ENCODE measurements at regions not wholly inside any gene's neighbourhood (a gene's known extent, or its start where the extent isn't known, plus 50 kb on each side); places are given as distances from the start of the nearest gene placed in this dataset.

GRCh38 chr5:124252191-124252638 is 494.2 kb downstream of the ZNF608 start:
- ATAC-seq (ENCODE audit: low read depth in 2 of 2) (no peak), DNase-seq (no peak)
- peaks cover 8 to 51% (median 32%) of the 10 kb centered on the region in 7 donors for H3K9me3 Mint-ChIP-seq
- no peaks in the 10 kb centered on the region for H3K27me3 Mint-ChIP-seq
- H3K4me3 Mint-ChIP-seq: no peak overlapping the region
- H3K27ac Mint-ChIP-seq: peak overlapping the region in 1 of 6 donors; percentile 5
- H3K36me3 Mint-ChIP-seq: peaks cover 14 to 26% of the 10 kb centered on the region in 2 donors
- H3K4me1 Mint-ChIP-seq: peaks cover 0 to 6% (median 0%) of the 10 kb centered on the region in 3 donors

GRCh38 chr5:124245276-124245675 is 501.2 kb downstream of the ZNF608 start:
- Mint-ChIP-seq H3K27me3 (no peaks in the 10 kb centered on the region), H3K9me3 (peaks cover 16 to 61% (median 50%) of the 10 kb centered on the region in 7 donors), H3K27ac (no peak overlapping the region), H3K4me3 (no peak overlapping the region), H3K4me1 (no peaks in the 10 kb centered on the region), H3K36me3 (peaks cover 12 to 40% of the 10 kb centered on the region in 2 donors)
- DNase-seq (no peak), ATAC-seq (ENCODE audit: low read depth in 2 of 2) (no peak)

- Mint-ChIP-seq H3K9me3 (peaks cover 12 to 34% (median 24%) of the 10 kb centered on the region in 7 donors), H3K4me3 (no peak overlapping the region), H3K27ac (no peak overlapping the region), H3K4me1 (no peaks in the 10 kb centered on the region), H3K27me3 (no peaks in the 10 kb centered on the region), H3K36me3 (peaks cover 17 to 22% of the 10 kb centered on the region in 2 donors)
- no peak for DNase-seq
- ATAC-seq (ENCODE audit: low read depth in 2 of 2): no peak
These were observed 505.7 kb downstream of the ZNF608 start for GRCh38 chr5:124240732-124241131.

DNA sequence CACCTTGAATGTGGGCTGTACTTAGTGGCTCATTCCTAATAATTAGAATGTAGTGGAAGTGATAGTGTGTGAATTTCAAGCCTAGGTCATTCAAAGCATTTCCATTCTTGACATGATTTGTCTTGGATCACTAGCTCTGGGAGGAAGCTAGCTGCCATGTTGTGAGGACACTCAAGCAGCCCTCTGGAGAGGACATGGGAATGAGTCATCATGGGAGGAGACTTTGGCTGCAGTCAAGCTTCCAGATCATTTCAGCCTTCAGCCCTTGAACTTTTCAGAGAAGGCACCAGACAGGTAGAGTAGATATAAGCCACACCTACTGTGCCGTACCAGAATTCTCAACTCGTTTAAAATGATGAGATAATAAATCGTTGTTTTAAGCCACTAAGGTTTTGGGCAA is 506.9 kb downstream of the ZNF608 start:
- H3K27me3 Mint-ChIP-seq: no peaks in the 10 kb centered on the region
- no peak overlapping the region for H3K4me3 Mint-ChIP-seq
- peaks cover 4 to 22% (median 13%) of the 10 kb centered on the region in 7 donors for H3K9me3 Mint-ChIP-seq
- H3K4me1 Mint-ChIP-seq: peaks cover 0 to under 1% (median 0%) of the 10 kb centered on the region in 3 donors
- H3K36me3 Mint-ChIP-seq: peaks cover 10 to 11% of the 10 kb centered on the region in 2 donors
- no peak for DNase-seq
- no peak for ATAC-seq (ENCODE audit: low read depth in 2 of 2)
- no peak overlapping the region for H3K27ac Mint-ChIP-seq

DNA sequence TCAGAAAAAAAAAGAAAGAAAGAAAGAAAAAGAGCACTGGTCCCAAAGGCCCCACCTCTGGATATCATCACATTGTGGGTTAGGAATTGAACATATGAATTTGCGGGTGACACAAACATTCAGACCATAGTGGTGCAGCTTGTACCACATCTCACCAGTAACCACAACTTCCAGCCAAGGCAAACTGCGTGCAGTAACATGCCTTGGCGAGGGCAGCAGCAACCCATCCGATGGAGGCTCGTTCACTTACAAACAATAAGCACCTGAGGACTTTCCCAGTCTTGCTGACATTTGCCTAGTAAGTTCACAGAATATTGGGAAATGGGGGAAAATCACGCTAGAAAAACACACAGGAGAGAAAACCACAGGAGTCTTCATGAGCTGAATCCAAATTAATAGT is 508.1 kb downstream of the ZNF608 start:
- ATAC-seq (ENCODE audit: low read depth in 2 of 2) (no peak), DNase-seq (no peak)
- Mint-ChIP-seq H3K9me3 (peaks cover 2 to 10% (median 6%) of the 10 kb centered on the region in 7 donors), H3K36me3 (peaks cover 4 to 8% of the 10 kb centered on the region in 2 donors), H3K27ac (peak overlapping the region in 1 of 6 donors; percentile 47), H3K4me1 (peaks cover 0 to 5% (median 2%) of the 10 kb centered on the region in 3 donors), H3K27me3 (no peaks in the 10 kb centered on the region), H3K4me3 (no peak overlapping the region)

DNA sequence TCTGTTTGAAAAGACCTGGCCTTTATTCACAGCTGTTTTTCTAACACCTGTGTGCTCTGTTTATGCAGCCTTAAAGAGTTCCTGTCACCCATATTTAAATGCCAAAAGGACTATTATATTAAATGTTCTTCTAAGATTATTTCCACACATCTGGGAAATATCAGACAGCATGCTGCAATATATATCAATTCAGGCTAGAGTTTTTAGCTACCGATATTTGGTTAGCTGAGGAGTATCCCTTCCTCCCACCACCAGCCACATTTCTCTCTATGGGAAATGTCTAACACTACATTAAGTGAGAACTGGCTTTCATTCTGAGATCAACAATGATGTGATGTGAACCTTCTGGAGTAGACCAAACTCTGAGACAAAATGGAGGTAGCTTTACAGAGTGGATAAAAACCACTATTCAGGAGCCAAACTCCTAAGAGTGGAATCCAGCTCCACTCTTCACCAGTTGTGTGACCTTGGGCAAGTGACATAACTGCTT is 509.2 kb downstream of the ZNF608 start:
- Mint-ChIP-seq H3K36me3 (peaks cover 4 to 8% of the 10 kb centered on the region in 2 donors), H3K9me3 (peaks cover 0 to 6% (median 3%) of the 10 kb centered on the region in 7 donors), H3K27ac (no peak overlapping the region), H3K4me1 (peaks cover 3 to 16% (median 6%) of the 10 kb centered on the region in 3 donors), H3K4me3 (no peak overlapping the region), H3K27me3 (no peaks in the 10 kb centered on the region)
- DNase-seq: no peak
- ATAC-seq (ENCODE audit: low read depth in 2 of 2): no peak

DNA sequence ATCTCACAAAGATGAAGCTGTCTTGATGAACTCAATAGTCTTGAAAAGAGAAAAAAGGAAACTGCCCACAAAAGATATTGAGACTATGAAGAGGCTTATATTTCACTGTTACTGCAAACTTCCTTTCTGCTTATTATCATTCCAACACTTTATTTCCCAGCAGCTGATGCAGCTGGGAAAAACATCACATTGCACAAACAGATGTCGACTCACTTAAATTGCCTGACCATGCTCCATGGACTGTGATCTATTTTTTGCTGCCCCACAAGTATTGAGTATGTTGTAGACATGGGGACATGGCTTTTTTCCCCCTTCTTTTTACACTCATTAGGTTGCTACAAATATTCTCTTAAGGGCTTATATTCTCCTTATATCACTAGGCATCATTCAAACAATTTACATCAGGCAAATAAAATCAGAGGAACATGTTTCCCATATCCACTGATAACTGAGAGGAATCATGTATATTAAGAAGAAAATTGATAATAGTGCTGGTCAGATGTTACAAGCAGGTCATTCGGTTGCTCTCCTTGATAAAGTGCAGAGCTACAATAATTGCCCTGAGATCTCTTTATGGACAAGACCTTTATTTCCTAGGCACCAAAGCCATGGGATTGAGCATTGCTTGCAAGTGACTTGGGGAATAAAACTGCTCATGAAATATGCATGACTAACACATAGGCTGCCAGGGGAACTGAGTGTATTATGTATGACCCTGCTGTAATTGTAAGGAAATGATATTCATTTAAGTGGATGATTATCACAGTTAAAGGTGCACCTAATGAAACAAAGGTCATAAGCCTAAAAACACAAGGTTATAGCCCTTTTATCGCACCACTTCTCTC is 509.9 kb downstream of the ZNF608 start:
- Mint-ChIP-seq H3K9me3 (peaks cover 0 to 6% (median 3%) of the 10 kb centered on the region in 7 donors), H3K4me3 (no peak overlapping the region), H3K4me1 (peaks cover 6 to 22% (median 9%) of the 10 kb centered on the region in 3 donors), H3K27me3 (no peaks in the 10 kb centered on the region), H3K27ac (no peak overlapping the region), H3K36me3 (peaks cover under 1 to 4% of the 10 kb centered on the region in 2 donors)
- DNase-seq (no peak), ATAC-seq (ENCODE audit: low read depth in 2 of 2) (no peak)

DNA sequence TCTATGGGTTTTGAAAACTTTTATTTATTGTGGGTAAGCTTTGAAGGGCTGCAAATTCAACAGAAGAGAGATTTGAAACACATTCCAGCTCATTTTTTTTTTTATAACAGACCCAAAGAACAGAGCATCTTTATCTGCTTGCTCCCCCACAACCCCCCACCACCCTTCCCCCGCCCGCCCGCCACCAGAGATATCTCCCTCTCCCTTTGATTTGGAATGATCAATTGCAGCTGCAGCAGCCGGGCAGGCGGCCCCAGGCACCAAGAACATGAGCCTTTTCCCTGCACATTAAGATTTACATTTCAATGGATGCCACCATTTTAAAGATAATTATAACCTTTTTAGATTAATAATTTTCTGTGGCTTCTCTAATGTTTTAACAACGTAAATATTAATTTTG is 510.9 kb downstream of the ZNF608 start:
- Mint-ChIP-seq H3K4me1 (peaks cover 15 to 32% (median 19%) of the 10 kb centered on the region in 3 donors), H3K27me3 (no peaks in the 10 kb centered on the region), H3K9me3 (peaks cover 0 to 6% (median 3%) of the 10 kb centered on the region in 7 donors)

GRCh38 chr5:124234770-124235562 is 511.5 kb downstream of the ZNF608 start:
- H3K4me3 Mint-ChIP-seq: no peak overlapping the region
- ATAC-seq (ENCODE audit: low read depth in 2 of 2) (no peak), DNase-seq (no peak)
- H3K9me3 Mint-ChIP-seq: peaks cover 0 to 5% (median 3%) of the 10 kb centered on the region in 7 donors
- peaks cover 0 to 11% of the 10 kb centered on the region in 2 donors for H3K36me3 Mint-ChIP-seq
- H3K4me1 Mint-ChIP-seq: peaks cover 19 to 38% (median 22%) of the 10 kb centered on the region in 3 donors
- H3K27me3 Mint-ChIP-seq: peaks cover 0 to 4% (median 0%) of the 10 kb centered on the region in 3 donors
- no peak overlapping the region for H3K27ac Mint-ChIP-seq

More for the DNA sequence above, 510.9 kb downstream of the ZNF608 start:
- no peak overlapping the region for H3K27ac Mint-ChIP-seq
- peaks cover 0 to 5% of the 10 kb centered on the region in 2 donors for H3K36me3 Mint-ChIP-seq
- DNase-seq: no peak
- no peak overlapping the region for H3K4me3 Mint-ChIP-seq
- no peak for ATAC-seq (ENCODE audit: low read depth in 2 of 2)

- Mint-ChIP-seq H3K27ac (no peak overlapping the region), H3K36me3 (peaks cover 0 to 6% of the 10 kb centered on the region in 2 donors), H3K27me3 (peaks cover 0 to 4% (median 0%) of the 10 kb centered on the region in 3 donors), H3K9me3 (peaks cover 0 to 4% (median 0%) of the 10 kb centered on the region in 7 donors), H3K4me3 (no peak overlapping the region), H3K4me1 (peaks cover 19 to 43% (median 22%) of the 10 kb centered on the region in 3 donors)
- DNase-seq: no peak
- ATAC-seq (ENCODE audit: low read depth in 2 of 2): no peak
These were observed 512.2 kb downstream of the ZNF608 start for GRCh38 chr5:124234022-124234769.

- Mint-ChIP-seq H3K4me3 (peak overlapping the region in 5 of 8 donors; percentile 23 to 80 (median 49)), H3K27ac (peak overlapping the region in 2 of 6 donors; percentile 27 to 41)
- ATAC-seq (ENCODE audit: low read depth in 2 of 2): peak; percentile 83
These were observed 513.9 kb downstream of the ZNF608 start for GRCh38 chr5:124232515-124232914.

GRCh38 chr5:124231802-124232201 is 514.6 kb downstream of the ZNF608 start:
- Mint-ChIP-seq H3K27me3 (peaks cover 0 to 4% (median 0%) of the 10 kb centered on the region in 3 donors), H3K27ac (peak overlapping the region in 2 of 6 donors; percentile 6 to 41), H3K36me3 (peaks cover 0 to 6% of the 10 kb centered on the region in 2 donors), H3K4me3 (peak overlapping the region in 1 of 8 donors; percentile 80), H3K9me3 (peaks cover 0 to 15% (median 3%) of the 10 kb centered on the region in 7 donors), H3K4me1 (peaks cover 19 to 43% (median 22%) of the 10 kb centered on the region in 3 donors)
- ATAC-seq (ENCODE audit: low read depth in 2 of 2): no peak
- no peak for DNase-seq

More at GRCh38 chr5:124232515-124232914, 513.9 kb downstream of the ZNF608 start:
- Mint-ChIP-seq H3K9me3 (peaks cover 0 to 8% (median 3%) of the 10 kb centered on the region in 7 donors), H3K36me3 (peaks cover 0 to 6% of the 10 kb centered on the region in 2 donors), H3K4me1 (peaks cover 19 to 43% (median 22%) of the 10 kb centered on the region in 3 donors), H3K27me3 (peaks cover 0 to 4% (median 0%) of the 10 kb centered on the region in 3 donors)
- peak; percentile 26 for DNase-seq

Data from naive B cell (primary cell).